Liver (tissue), 8 donors: ENCODE measurements at regions not wholly inside any gene's neighbourhood (a gene's known extent, or its start where the extent isn't known, plus 50 kb on each side); places are given as distances from the start of the nearest gene placed in this dataset.

Source experiments
- DNase-seq: peaks from one replicate; pipeline ENCODE4 v3.0.0-alpha.2; 2017; ENCODE audit warnings: low spot score
- H3K27ac ChIP-seq, 2 donors: one replicate each; pipeline ENCODE4 v1.7.0; 2013; ENCODE audit warnings: inconsistent platforms in 2 of 2, low read length in 2 of 2, control low read depth in 1 of 2, low read depth in 1 of 2, mild to moderate bottlenecking in 1 of 2
- H3K27me3 ChIP-seq, 4 donors: one replicate each; pipeline versions ENCODE4 v1.6.1 to v1.7.0; 2013; ENCODE audit warnings: low read length in 3 of 4, inconsistent platforms in 1 of 4, mild to moderate bottlenecking in 1 of 4, moderate library complexity in 1 of 4; ENCODE audit not compliant: control insufficient read depth in 4 of 4, insufficient read depth in 4 of 4
- H3K36me3 ChIP-seq, 4 donors: one replicate each; pipeline versions ENCODE4 v1.6.1 to v1.7.0; 2013; ENCODE audit warnings: low read length in 3 of 4, mild to moderate bottlenecking in 3 of 4, low read depth in 1 of 4, moderate library complexity in 1 of 4; ENCODE audit not compliant: control insufficient read depth in 4 of 4, insufficient read depth in 3 of 4
- H3K4me1 ChIP-seq, 4 donors: one replicate each; pipeline versions ENCODE4 v1.6.1 to v1.7.0; 2013; ENCODE audit warnings: low read length in 3 of 4, mild to moderate bottlenecking in 3 of 4, moderate library complexity in 1 of 4; ENCODE audit not compliant: control insufficient read depth in 4 of 4, insufficient read depth in 4 of 4
- H3K4me3 ChIP-seq, 3 donors: one replicate each; pipeline versions ENCODE4 v1.6.1 to v1.7.0; 2013; ENCODE audit warnings: low read length in 3 of 3, control low read depth in 1 of 3, low read depth in 1 of 3, mild to moderate bottlenecking in 1 of 3
- H3K9ac ChIP-seq, 2 donors: one replicate each; pipeline ENCODE4 v1.7.0; 2013; ENCODE audit warnings: low read length in 2 of 2, mild to moderate bottlenecking in 2 of 2, moderate library complexity in 2 of 2, control low read depth in 1 of 2, low read depth in 1 of 2
- H3K9me3 ChIP-seq, 4 donors: one replicate each; pipeline versions ENCODE4 v1.6.1 to v1.7.0; 2013; ENCODE audit warnings: low read length in 3 of 4; ENCODE audit not compliant: control insufficient read depth in 4 of 4
- ATF3 ChIP-seq: IDR thresholded peaks from 2 replicates; pipeline ENCODE4 v1.6.1; 2016; ENCODE audit warnings: antibody characterized with exemption
- CTCF ChIP-seq: fragments of 150-350 bp; IDR thresholded peaks from 2 replicates; pipeline ENCODE4 v1.5.1; 2017; ENCODE audit warnings: improper control_type of control experiment, low read depth, low read length; ENCODE audit not compliant: missing input control
- EGR1 ChIP-seq, 2 donors: IDR thresholded peaks; 2 replicates each; pipeline ENCODE4 v1.6.1; 2016 to 2018; ENCODE audit warnings: antibody characterized with exemption in 2 of 2, low read depth in 2 of 2
- FOXA1 ChIP-seq: IDR thresholded peaks from 2 replicates; pipeline ENCODE4 v1.6.1; 2016; ENCODE audit warnings: antibody characterized with exemption
- FOXA2 ChIP-seq: IDR thresholded peaks from 2 replicates; pipeline ENCODE4 v1.6.1; 2016; ENCODE audit warnings: antibody characterized with exemption
- GABPA ChIP-seq, 2 donors: IDR thresholded peaks in 1 of 2; conservative IDR thresholded peaks in 1 of 2; 2 replicates each; pipeline ENCODE4 v1.6.1; 2016; ENCODE audit warnings: antibody characterized with exemption in 2 of 2, mild to moderate bottlenecking in 1 of 2, moderate library complexity in 1 of 2
- HNF4A ChIP-seq, 2 donors: conservative IDR thresholded peaks; 2 replicates each; pipeline ENCODE4 v1.6.1; 2016; ENCODE audit warnings: antibody characterized with exemption in 2 of 2, mild to moderate bottlenecking in 2 of 2
- HNF4G ChIP-seq: IDR thresholded peaks from 2 replicates; pipeline ENCODE4 v1.6.1; 2016; ENCODE audit warnings: antibody characterized with exemption
- JUND ChIP-seq, 2 donors: IDR thresholded peaks; 2 replicates each; pipeline ENCODE4 v1.6.1; 2016; ENCODE audit warnings: antibody characterized with exemption in 2 of 2
- MAX ChIP-seq: IDR thresholded peaks from 2 replicates; pipeline ENCODE4 v1.6.1; 2016; ENCODE audit warnings: antibody characterized with exemption
- NR2F2 ChIP-seq: IDR thresholded peaks from 2 replicates; pipeline ENCODE4 v1.6.1; 2016; ENCODE audit warnings: antibody characterized with exemption
- RAD21 ChIP-seq, 2 donors: IDR thresholded peaks; 2 replicates each; pipeline ENCODE4 v1.6.1; 2016; ENCODE audit warnings: antibody characterized with exemption in 2 of 2, mild to moderate bottlenecking in 2 of 2
- RXRA ChIP-seq, 2 donors: IDR thresholded peaks; 2 replicates each; pipeline ENCODE4 v1.6.1; 2017 to 2018; ENCODE audit warnings: antibody characterized with exemption in 2 of 2, mild to moderate bottlenecking in 1 of 2
- SP1 ChIP-seq: IDR thresholded peaks from 2 replicates; pipeline ENCODE4 v1.6.1; 2018; ENCODE audit warnings: antibody characterized with exemption, mild to moderate bottlenecking
- TAF1 ChIP-seq: conservative IDR thresholded peaks from 2 replicates; pipeline ENCODE4 v1.6.1; 2016; ENCODE audit warnings: antibody characterized with exemption, mild to moderate bottlenecking
- YY1 ChIP-seq: IDR thresholded peaks from 2 replicates; pipeline ENCODE4 v1.6.1; 2016; ENCODE audit warnings: antibody characterized with exemption, mild to moderate bottlenecking
- ZBTB33 ChIP-seq: IDR thresholded peaks from 2 replicates; pipeline ENCODE4 v1.6.1; 2016; ENCODE audit warnings: antibody characterized with exemption
- WGBS: extraction: QIAGEN DNeasy Blood & Tissue Kit; methylation state at CpG from one replicate; pipeline ENCODE4 v1.1.7; 2013; 5-methylcytosine and 5-hydroxymethylcytosine counted together
- TF ChIP-seq, protein P1 (sequence below): IDR thresholded peaks from 2 replicates; pipeline ENCODE4 v1.6.1; 2016; ENCODE audit warnings: antibody characterized with exemption, mild to moderate bottlenecking
- donor health status: healthy.
- donor health status: healthy.
- donor health status: healthy.
- donor health status: healthy.
- donor health status: healthy.

GRCh38 chr9:90999425-91000397 lies 198.1 kb downstream of the SYK start:
- H3K36me3 ChIP-seq: no peaks in the 10 kb centered on the region
- no peak overlapping the region for H3K4me3 ChIP-seq
- TF ChIP-seq HNF4A (conservative IDR thresholded peaks at IDR 0.05): peak; percentile 67 to 83
- TF ChIP-seq HNF4G: no peak
- peak; percentile 32 to 93 for TF ChIP-seq EGR1 (IDR thresholded peaks at IDR 0.05; ENCODE audit: low read depth in 2 of 2)
- peak in 1 of 2 donors; percentile 56 for TF ChIP-seq GABPA (IDR thresholded peaks at IDR 0.05 in 1 of 2, conservative IDR thresholded peaks at IDR 0.05 in 1 of 2)
- peak; percentile 65 for TF ChIP-seq FOXA2
- peak; percentile 80 to 96 for TF ChIP-seq RXRA (IDR thresholded peaks at IDR 0.05)
- no peak for TF ChIP-seq TAF1
- TF ChIP-seq ZBTB33: peak; percentile 88
- TF ChIP-seq FOXA1: peak; percentile 82
- TF ChIP-seq SP1: peak; percentile 88
- peak; percentile 99 for TF ChIP-seq MAX
- TF ChIP-seq ATF3: peak; percentile 61
- TF ChIP-seq, protein P1, sequence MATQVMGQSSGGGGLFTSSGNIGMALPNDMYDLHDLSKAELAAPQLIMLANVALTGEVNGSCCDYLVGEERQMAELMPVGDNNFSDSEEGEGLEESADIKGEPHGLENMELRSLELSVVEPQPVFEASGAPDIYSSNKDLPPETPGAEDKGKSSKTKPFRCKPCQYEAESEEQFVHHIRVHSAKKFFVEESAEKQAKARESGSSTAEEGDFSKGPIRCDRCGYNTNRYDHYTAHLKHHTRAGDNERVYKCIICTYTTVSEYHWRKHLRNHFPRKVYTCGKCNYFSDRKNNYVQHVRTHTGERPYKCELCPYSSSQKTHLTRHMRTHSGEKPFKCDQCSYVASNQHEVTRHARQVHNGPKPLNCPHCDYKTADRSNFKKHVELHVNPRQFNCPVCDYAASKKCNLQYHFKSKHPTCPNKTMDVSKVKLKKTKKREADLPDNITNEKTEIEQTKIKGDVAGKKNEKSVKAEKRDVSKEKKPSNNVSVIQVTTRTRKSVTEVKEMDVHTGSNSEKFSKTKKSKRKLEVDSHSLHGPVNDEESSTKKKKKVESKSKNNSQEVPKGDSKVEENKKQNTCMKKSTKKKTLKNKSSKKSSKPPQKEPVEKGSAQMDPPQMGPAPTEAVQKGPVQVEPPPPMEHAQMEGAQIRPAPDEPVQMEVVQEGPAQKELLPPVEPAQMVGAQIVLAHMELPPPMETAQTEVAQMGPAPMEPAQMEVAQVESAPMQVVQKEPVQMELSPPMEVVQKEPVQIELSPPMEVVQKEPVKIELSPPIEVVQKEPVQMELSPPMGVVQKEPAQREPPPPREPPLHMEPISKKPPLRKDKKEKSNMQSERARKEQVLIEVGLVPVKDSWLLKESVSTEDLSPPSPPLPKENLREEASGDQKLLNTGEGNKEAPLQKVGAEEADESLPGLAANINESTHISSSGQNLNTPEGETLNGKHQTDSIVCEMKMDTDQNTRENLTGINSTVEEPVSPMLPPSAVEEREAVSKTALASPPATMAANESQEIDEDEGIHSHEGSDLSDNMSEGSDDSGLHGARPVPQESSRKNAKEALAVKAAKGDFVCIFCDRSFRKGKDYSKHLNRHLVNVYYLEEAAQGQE: peak; percentile 70
- peak; percentile 81 for TF ChIP-seq YY1
- TF ChIP-seq JUND (IDR thresholded peaks at IDR 0.05): peak; percentile 68 to 96
- no peak for TF ChIP-seq NR2F2
- no peak for TF ChIP-seq CTCF
- TF ChIP-seq RAD21 (IDR thresholded peaks at IDR 0.05): peak; percentile 50 to 51
- DNase-seq: no peak
- no peak overlapping the region for H3K9ac ChIP-seq
- H3K27me3 ChIP-seq: no peaks in the 10 kb centered on the region
- no peaks in the 10 kb centered on the region for H3K9me3 ChIP-seq
- H3K4me1 ChIP-seq: peaks cover 7 to 12% (median 8%) of the 10 kb centered on the region in 4 donors
- peak overlapping the region; percentile 57 to 84 for H3K27ac ChIP-seq
- WGBS: 58% methylated on average over 16 of the region's 16 CpGs
